OCI-LY7 (cell line): ENCODE measurements at regions not wholly inside any gene's neighbourhood (a gene's known extent, or its start where the extent isn't known, plus 50 kb on each side); places are given as distances from the start of the nearest gene placed in this dataset.

Source experiments
- BruUV-seq: library from RNA; stranded (reverse); fragments of 400-500 nt; replicated peaks from 2 replicates; lab custom pipeline; 2021; lab: Mats Ljungman, UMichigan
- CTCF ChIA-PET: fragments of 300-600 bp; sonication (Branson Sonifier 250); formaldehyde crosslinking; loops from one replicate; lab custom pipeline; 2022; ENCODE audit warnings: antibody characterized with exemption; ENCODE audit not compliant: unreplicated experiment; lab: Charles Lee
- POLR2A ChIA-PET: fragments of 300-600 bp; sonication (Branson Sonifier 250); formaldehyde crosslinking; loops from one replicate; lab custom pipeline; 2022; ENCODE audit warnings: antibody characterized with exemption; lab: Charles Lee
- DNase-seq: peaks from one replicate; pipeline ENCODE4 v3.0.0-alpha.2; 2015; ENCODE audit warnings: low spot score
- H2AFZ ChIP-seq: fragments of 200-600 bp; sonication (generic), shearing (Covaris generic); 2 replicates; pipeline ENCODE4 v1.6.1; 2014; ENCODE audit warnings: mild to moderate bottlenecking, antibody characterized with exemption, low read length, moderate library complexity
- H3K27ac ChIP-seq: fragments of 200-600 bp; sonication (generic); 2 replicates; pipeline ENCODE4 v1.5.1; 2014; ENCODE audit warnings: mixed run types, low read depth, mild to moderate bottlenecking, moderate library complexity, low read length, inconsistent platforms; ENCODE audit not compliant: poor library complexity, severe bottlenecking
- H3K36me3 ChIP-seq: fragments of 200-600 bp; sonication (generic); 2 replicates; pipeline ENCODE4 v1.6.1; 2014; ENCODE audit warnings: mild to moderate bottlenecking, antibody characterized with exemption, low read length, moderate library complexity, mixed read lengths; ENCODE audit not compliant: insufficient read depth
- H3K4me1 ChIP-seq: fragments of 200-600 bp; sonication (generic); 2 replicates; pipeline ENCODE4 v1.5.1; 2014; ENCODE audit warnings: mild to moderate bottlenecking, low read length; ENCODE audit not compliant: insufficient read depth, poor library complexity, severe bottlenecking
- H3K4me2 ChIP-seq: fragments of 200-600 bp; sonication (generic); 2 replicates; pipeline ENCODE4 v1.6.1; 2014; ENCODE audit warnings: mild to moderate bottlenecking, low read length
- H3K4me3 ChIP-seq: fragments of 200-600 bp; sonication (generic); 2 replicates; pipeline ENCODE4 v1.5.1; 2014; ENCODE audit warnings: mild to moderate bottlenecking, low read depth, low read length; ENCODE audit not compliant: poor library complexity, severe bottlenecking
- H3K79me2 ChIP-seq: fragments of 200-600 bp; sonication (generic); 2 replicates; pipeline ENCODE4 v1.6.1; 2016; ENCODE audit warnings: low read depth, mild to moderate bottlenecking, low read length, moderate library complexity, mixed read lengths; ENCODE audit not compliant: insufficient read depth
- H3K9me2 ChIP-seq: fragments of 200-600 bp; sonication (generic); 2 replicates; pipeline ENCODE4 v1.6.1; 2016; ENCODE audit warnings: mild to moderate bottlenecking, low read length, mixed read lengths; ENCODE audit not compliant: insufficient read depth
- H3K9me3 ChIP-seq: fragments of 200-600 bp; sonication (generic); 2 replicates; pipeline ENCODE4 v1.6.1; 2014; ENCODE audit warnings: mild to moderate bottlenecking, mixed run types, low read length, mixed read lengths
- H4K20me1 ChIP-seq: fragments of 200-600 bp; sonication (generic); 2 replicates; pipeline ENCODE4 v1.6.1; 2014; ENCODE audit warnings: mild to moderate bottlenecking, antibody characterized with exemption, low read length, moderate library complexity, mixed read lengths; ENCODE audit not compliant: insufficient read depth
- EZH2phosphoT487 ChIP-seq: fragments of 200-600 bp; sonication (generic); IDR thresholded peaks from 2 replicates; pipeline ENCODE4 v1.6.1; 2018; ENCODE audit warnings: low read depth, borderline replicate concordance, mild to moderate bottlenecking, mixed run types, antibody characterized with exemption, low read length, moderate library complexity, mixed read lengths
- intact Hi-C: fragments of 100-400 bp; cut with micrococcal nuclease; formaldehyde crosslinking; loops from one replicate; pipeline ENCODE4 v1.10.0; 2022; ENCODE audit not compliant: unreplicated experiment
- TF ChIP-seq, protein P1 (sequence below): fragments of 200-600 bp; sonication (generic); conservative IDR thresholded peaks from 2 replicates; pipeline ENCODE4 v1.5.1; 2014; ENCODE audit warnings: mild to moderate bottlenecking, antibody characterized with exemption, low read length, moderate library complexity, mixed read lengths

GRCh38 chr1:74895411-74895810 is 162.5 kb downstream of the TYW3 start:
- Histone ChIP-seq H3K4me1 (no peaks in the 10 kb centered on the region), H4K20me1 (no peaks in the 10 kb centered on the region), H2AFZ (no peak overlapping the region), H3K9me2 (no peaks in the 10 kb centered on the region), H3K79me2 (no peaks in the 10 kb centered on the region), H3K4me2 (no peak overlapping the region), H3K27ac (no peak overlapping the region), H3K4me3 (no peak overlapping the region), H3K36me3 (no peaks in the 10 kb centered on the region), H3K9me3 (no peaks in the 10 kb centered on the region)
- intact Hi-C loops = no loop called here
- DNase-seq = no peak
- ChIA-PET POLR2A (interaction anchor here (1.2 kb wide), 1 partner anchor 37 kb away, joined by 3 read pairs; no protein-coding TSS in a partner anchor), CTCF (no interaction called here)
- no TSS peak for BruUV-seq
- TF ChIP-seq, protein P1, sequence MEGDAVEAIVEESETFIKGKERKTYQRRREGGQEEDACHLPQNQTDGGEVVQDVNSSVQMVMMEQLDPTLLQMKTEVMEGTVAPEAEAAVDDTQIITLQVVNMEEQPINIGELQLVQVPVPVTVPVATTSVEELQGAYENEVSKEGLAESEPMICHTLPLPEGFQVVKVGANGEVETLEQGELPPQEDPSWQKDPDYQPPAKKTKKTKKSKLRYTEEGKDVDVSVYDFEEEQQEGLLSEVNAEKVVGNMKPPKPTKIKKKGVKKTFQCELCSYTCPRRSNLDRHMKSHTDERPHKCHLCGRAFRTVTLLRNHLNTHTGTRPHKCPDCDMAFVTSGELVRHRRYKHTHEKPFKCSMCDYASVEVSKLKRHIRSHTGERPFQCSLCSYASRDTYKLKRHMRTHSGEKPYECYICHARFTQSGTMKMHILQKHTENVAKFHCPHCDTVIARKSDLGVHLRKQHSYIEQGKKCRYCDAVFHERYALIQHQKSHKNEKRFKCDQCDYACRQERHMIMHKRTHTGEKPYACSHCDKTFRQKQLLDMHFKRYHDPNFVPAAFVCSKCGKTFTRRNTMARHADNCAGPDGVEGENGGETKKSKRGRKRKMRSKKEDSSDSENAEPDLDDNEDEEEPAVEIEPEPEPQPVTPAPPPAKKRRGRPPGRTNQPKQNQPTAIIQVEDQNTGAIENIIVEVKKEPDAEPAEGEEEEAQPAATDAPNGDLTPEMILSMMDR = no peak
- no peak for TF ChIP-seq EZH2phosphoT487

DNA sequence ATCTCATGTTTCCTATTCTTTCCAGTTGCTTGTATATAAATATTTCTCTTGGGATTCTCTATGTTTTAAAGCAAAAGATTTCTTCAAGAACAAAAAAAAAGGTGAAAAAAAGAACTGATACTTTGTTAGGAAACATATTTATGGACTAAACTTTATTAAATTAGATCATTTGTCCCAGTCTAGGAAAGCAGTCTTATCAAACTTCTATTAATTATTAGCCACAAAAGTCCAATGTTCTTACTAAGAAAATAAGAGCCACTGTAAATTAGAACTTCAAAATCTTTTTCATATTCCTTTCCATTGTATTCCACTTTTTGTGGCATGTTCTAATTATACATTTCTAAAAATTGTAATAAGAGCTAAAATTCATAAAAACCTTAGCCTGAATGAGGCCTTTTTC is 175.2 kb downstream of the TYW3 start:
- no peak overlapping the region for H3K27ac ChIP-seq
- H3K36me3 ChIP-seq = no peaks in the 10 kb centered on the region
- BruUV-seq = no TSS peak
- no peak overlapping the region for H3K4me3 ChIP-seq
- CTCF ChIA-PET = no interaction called here
- no peaks in the 10 kb centered on the region for H3K9me3 ChIP-seq
- H2AFZ ChIP-seq = no peak overlapping the region
- no peaks in the 10 kb centered on the region for H3K4me1 ChIP-seq
- H4K20me1 ChIP-seq = no peaks in the 10 kb centered on the region
- H3K9me2 ChIP-seq = no peaks in the 10 kb centered on the region; the same call in 1 of the 2 replicates
- no peak for DNase-seq
- intact Hi-C loops = no loop called here
- POLR2A ChIA-PET = interaction anchor here (0.5 kb wide), 1 partner anchor 28 kb away, joined by 3 read pairs; no protein-coding TSS in a partner anchor
- H3K79me2 ChIP-seq = no peaks in the 10 kb centered on the region
- TF ChIP-seq, protein P1 = no peak
- TF ChIP-seq EZH2phosphoT487 = no peak
- no peak overlapping the region for H3K4me2 ChIP-seq

DNA sequence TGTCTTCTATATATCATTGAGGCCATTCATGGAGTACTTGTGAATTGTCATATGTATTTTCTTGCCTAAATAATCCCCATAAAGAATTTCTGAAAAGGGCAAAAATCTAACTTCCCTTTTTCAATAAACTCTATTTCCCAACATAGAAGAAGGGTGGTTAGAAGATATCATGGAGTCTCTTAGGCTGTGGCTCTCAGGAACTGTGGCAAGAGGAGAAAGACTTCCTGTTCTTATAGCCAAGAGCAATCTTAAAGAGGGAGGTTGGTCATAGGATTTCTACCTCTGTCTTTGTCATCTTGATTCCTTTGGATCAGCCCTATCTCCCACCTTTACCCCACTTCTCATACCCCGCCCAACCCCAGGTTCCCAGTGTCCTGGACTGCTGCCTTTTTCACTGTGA is 175.8 kb downstream of the TYW3 start:
- Histone ChIP-seq H3K9me3 (no peaks in the 10 kb centered on the region), H3K4me2 (no peak overlapping the region), H3K36me3 (no peaks in the 10 kb centered on the region), H3K4me3 (no peak overlapping the region), H3K9me2 (no peaks in the 10 kb centered on the region; the same call in 1 of the 2 replicates), H4K20me1 (no peaks in the 10 kb centered on the region), H3K4me1 (no peaks in the 10 kb centered on the region), H3K79me2 (no peaks in the 10 kb centered on the region), H3K27ac (no peak overlapping the region), H2AFZ (no peak overlapping the region)
- no peak for TF ChIP-seq EZH2phosphoT487
- TF ChIP-seq, protein P1 = no peak
- POLR2A ChIA-PET = no interaction called here
- no peak for DNase-seq
- CTCF ChIA-PET = no interaction called here
- no TSS peak for BruUV-seq
- intact Hi-C loops = no loop called here
